ENCODE measurements at regions not wholly inside any gene's neighbourhood (a gene's known extent, or its start where the extent isn't known, plus 50 kb on each side); places are given as distances from the start of the nearest gene placed in this dataset.

DNA sequence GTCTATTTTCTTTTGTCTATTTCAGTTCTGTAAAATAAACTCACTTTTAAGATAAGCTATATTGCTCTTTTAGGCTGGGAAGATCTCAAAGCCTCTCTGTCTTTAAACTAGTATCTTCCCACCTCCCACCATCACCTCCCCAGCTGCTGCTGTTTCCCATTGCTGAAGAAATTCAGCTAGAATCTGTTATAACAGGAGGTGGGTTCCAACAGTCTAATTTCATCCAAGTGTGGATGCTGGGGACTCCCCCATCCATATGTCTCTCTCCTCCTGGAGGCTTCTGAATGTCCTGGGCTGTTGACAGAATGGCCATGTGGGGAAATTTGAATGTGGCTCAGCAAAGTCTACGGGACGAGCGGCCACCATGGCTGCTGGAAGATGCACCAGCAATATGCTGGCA is 301.0 kb downstream of the RASEF start:
- TF ChIP-seq, protein P1, sequence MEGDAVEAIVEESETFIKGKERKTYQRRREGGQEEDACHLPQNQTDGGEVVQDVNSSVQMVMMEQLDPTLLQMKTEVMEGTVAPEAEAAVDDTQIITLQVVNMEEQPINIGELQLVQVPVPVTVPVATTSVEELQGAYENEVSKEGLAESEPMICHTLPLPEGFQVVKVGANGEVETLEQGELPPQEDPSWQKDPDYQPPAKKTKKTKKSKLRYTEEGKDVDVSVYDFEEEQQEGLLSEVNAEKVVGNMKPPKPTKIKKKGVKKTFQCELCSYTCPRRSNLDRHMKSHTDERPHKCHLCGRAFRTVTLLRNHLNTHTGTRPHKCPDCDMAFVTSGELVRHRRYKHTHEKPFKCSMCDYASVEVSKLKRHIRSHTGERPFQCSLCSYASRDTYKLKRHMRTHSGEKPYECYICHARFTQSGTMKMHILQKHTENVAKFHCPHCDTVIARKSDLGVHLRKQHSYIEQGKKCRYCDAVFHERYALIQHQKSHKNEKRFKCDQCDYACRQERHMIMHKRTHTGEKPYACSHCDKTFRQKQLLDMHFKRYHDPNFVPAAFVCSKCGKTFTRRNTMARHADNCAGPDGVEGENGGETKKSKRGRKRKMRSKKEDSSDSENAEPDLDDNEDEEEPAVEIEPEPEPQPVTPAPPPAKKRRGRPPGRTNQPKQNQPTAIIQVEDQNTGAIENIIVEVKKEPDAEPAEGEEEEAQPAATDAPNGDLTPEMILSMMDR (IDR thresholded peaks at IDR 0.05; ENCODE audit: poor library complexity, severe bottlenecking) = no peak
- no peak for TF ChIP-seq EZH2 (IDR thresholded peaks at IDR 0.05; ENCODE audit: borderline replicate concordance, insufficient read depth, low read length, poor library complexity, severe bottlenecking)
- no peak for TF ChIP-seq EP300 (conservative IDR thresholded peaks at IDR 0.05; ENCODE audit: poor library complexity, severe bottlenecking)
- no peak for TF ChIP-seq POLR2AphosphoS5 (IDR thresholded peaks at IDR 0.05)
